ENCODE measurements at regions not wholly inside any gene's neighbourhood (a gene's known extent, or its start where the extent isn't known, plus 50 kb on each side); places are given as distances from the start of the nearest gene placed in this dataset.

DNA sequence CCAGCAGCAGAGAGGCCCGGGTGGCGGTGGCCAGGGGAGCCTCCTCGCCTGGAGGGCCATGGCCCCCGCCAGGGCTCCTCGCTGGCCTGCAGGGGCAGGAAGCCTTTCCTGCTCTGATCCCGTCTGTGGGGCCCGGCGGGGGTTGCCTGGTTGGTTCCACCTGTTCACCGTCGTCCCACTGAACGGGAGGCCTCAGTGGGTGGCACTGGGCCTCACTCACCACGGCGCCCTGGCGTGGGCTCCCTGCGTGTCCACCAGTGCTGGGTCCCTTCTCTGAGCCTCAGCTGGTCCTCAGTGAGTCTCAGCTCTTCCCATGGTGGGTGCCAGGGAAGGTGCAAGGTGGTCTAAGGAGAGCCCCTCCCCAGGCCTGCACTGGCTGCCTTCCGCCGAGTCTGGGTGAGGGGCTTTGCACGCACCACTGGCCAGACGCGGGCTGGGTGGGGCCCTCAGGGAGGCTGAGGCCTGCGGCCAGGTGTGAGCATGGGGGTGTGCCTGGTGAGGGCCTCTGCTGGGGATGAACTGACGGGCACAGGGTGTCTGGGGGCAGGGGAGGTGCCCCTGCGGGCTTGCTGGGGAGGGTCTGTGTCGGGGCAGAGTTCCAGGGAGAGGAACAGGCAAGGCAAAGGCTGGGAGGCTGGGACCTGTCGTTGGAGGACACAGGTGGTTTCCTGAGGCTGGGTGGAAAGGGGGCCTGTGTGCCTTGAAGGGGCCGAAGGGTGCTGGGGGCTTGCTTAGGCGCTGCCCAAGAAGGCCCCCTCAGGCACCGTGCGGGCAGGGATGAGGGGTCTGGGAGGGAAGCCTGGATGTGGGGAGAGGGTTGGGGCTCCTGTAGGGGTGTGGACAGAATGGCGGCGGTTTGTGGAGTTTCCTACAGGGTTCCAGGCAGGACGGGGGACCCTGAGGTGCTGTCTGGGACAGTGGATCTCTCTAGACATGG, 339.8 kb downstream of the TMEM121 start:
- 75 to 85% (median 79%) methylated on average over 11 to 32 of the region's 32 CpGs for WGBS, 4 donors
- Histone ChIP-seq H3K27me3 (peaks cover 8% of the 10 kb centered on the region), H3K36me3 (replicated peaks in 1 of 2) (no peaks in the 10 kb centered on the region), H3K4me1 (replicated peaks in 1 of 2) (no peaks in the 10 kb centered on the region), H3K4me3 (no peak overlapping the region), H3K9me3 (replicated peaks in 1 of 3) (no peaks in the 10 kb centered on the region), H3K27ac (no peak overlapping the region)
- TF ChIP-seq CTCF (IDR thresholded peaks at IDR 0.05) (no peak), POLR2A (IDR thresholded peaks at IDR 0.05) (no peak)
- intact Hi-C loops (cut with DNase I), result no loop called here
- peak in 4 of 7 donors; percentile 3 to 33 (median 6) for DNase-seq

- Histone ChIP-seq H3K36me3 (replicated peaks in 1 of 2) (no peaks in the 10 kb centered on the region), H3K4me1 (replicated peaks in 1 of 2) (no peaks in the 10 kb centered on the region), H3K27me3 (peaks cover 8% of the 10 kb centered on the region), H3K4me3 (no peak overlapping the region), H3K27ac (no peak overlapping the region), H3K9me3 (replicated peaks in 1 of 3) (no peaks in the 10 kb centered on the region)
- no peak for TF ChIP-seq POLR2A (IDR thresholded peaks at IDR 0.05)
- no peak for TF ChIP-seq CTCF (IDR thresholded peaks at IDR 0.05)
- DNase-seq, result peak in 4 of 7 donors; percentile 2 to 23 (median 2)
- WGBS, 4 donors, result 72 to 100% (median 88%) methylated on average over 1 to 12 of the region's 12 CpGs
- intact Hi-C loops (cut with DNase I), result no loop called here
Measured at GRCh38 chr14:105866841-105867321, 340.5 kb downstream of the TMEM121 start.

GRCh38 chr14:105867961-105868599, 341.7 kb downstream of the TMEM121 start:
- no peak overlapping the region for H3K4me3 ChIP-seq
- 73 to 92% (median 88%) methylated on average over 11 to 29 of the region's 29 CpGs for WGBS, 4 donors
- DNase-seq, result peak in 4 of 7 donors; percentile 1 to 24 (median 5)
- TF ChIP-seq CTCF (IDR thresholded peaks at IDR 0.05) (no peak), POLR2A (IDR thresholded peaks at IDR 0.05) (no peak)
- no peaks in the 10 kb centered on the region for H3K36me3 ChIP-seq (replicated peaks in 1 of 2)
- no peaks in the 10 kb centered on the region for H3K9me3 ChIP-seq (replicated peaks in 1 of 3)
- peaks cover 8% of the 10 kb centered on the region for H3K27me3 ChIP-seq
- intact Hi-C loops (cut with DNase I), result no loop called here
- no peaks in the 10 kb centered on the region for H3K4me1 ChIP-seq (replicated peaks in 1 of 2)
- no peak overlapping the region for H3K27ac ChIP-seq

DNA sequence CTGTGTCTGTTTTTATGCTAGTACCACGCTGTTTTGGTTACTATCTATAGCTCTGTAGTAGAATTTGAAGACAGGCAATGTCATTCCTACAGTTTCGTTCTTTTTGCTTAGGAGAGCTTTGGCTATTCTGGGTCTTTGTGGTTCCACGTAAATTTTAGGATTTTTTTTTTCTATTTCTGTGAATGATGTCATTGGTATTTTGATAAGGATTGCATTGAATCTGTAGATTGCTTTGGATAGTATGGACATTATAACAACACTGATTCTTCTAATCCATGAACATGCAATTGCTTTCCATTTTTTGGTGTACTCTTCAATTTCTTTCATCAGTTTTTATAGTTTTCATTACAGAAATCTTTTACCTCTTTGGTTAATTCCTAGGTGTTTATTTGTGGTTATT, 345.2 kb downstream of the TMEM121 start:
- no peak for DNase-seq
- H3K27ac ChIP-seq, result no peak overlapping the region
- no peaks in the 10 kb centered on the region for H3K4me1 ChIP-seq (replicated peaks in 1 of 2)
- no peak overlapping the region for H3K4me3 ChIP-seq
- no peaks in the 10 kb centered on the region for H3K27me3 ChIP-seq
- no peak for TF ChIP-seq CTCF (IDR thresholded peaks at IDR 0.05)
- no peak for TF ChIP-seq POLR2A (IDR thresholded peaks at IDR 0.05)
- H3K36me3 ChIP-seq (replicated peaks in 1 of 2), result no peaks in the 10 kb centered on the region
- intact Hi-C loops (cut with DNase I), result no loop called here
- H3K9me3 ChIP-seq (replicated peaks in 1 of 3), result no peaks in the 10 kb centered on the region
- WGBS, 4 donors, result 47 to 56% (median 50%) methylated on average over 3 of the region's 3 CpGs
